BE2C (cell line): ENCODE measurements at regions not wholly inside any gene's neighbourhood (a gene's known extent, or its start where the extent isn't known, plus 50 kb on each side); places are given as distances from the start of the nearest gene placed in this dataset.

Experiments used
- DNase-seq: peaks from one replicate; pipeline ENCODE4 v3.0.0-alpha.2; 2020
- H3K27me3 ChIP-seq: fragments of 250-450 bp; sonication (Bioruptor Pico); 2 replicates; pipeline ENCODE4 v1.5.1; 2020; ENCODE audit warnings: mild to moderate bottlenecking
- H3K36me3 ChIP-seq: fragments of 250-450 bp; sonication (Bioruptor Pico); 2 replicates; pipeline ENCODE4 v1.5.1; 2020; ENCODE audit warnings: mild to moderate bottlenecking
- H3K4me1 ChIP-seq: fragments of 250-450 bp; sonication (Bioruptor Pico); 2 replicates; pipeline ENCODE4 v1.5.1; 2020
- H3K4me3 ChIP-seq: 2 replicates; pipeline ENCODE4 v1.5.1; 2011; ENCODE audit warnings: low read depth, low read length
- H3K9me3 ChIP-seq: fragments of 250-450 bp; sonication (Bioruptor Pico); 2 replicates; pipeline ENCODE4 v1.5.1; 2020
- TF ChIP-seq, protein P1 (sequence below): IDR thresholded peaks from 2 replicates; pipeline ENCODE4 v1.5.1; 2012; ENCODE audit warnings: mild to moderate bottlenecking, low read depth, low read length

DNA sequence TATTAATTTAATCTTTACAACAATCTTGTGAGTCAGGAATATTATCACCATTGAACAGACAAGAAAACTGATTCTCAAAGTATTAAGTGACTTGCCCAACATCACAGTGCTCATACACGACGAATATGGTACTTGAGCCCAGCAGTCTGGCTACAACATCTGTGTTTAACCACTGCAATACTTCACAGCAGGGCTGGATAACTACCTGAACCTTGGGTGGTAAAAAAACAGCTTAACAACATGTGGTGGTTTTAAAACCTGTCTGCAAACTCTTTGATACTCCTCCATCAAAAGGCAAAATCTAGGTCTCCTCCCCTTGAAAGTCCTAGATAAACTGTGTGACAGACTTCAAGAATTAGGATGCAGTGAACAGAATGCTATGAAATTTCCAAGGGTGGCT, 424.6 kb upstream of the CADM1 start:
- no peak overlapping the region for H3K4me3 ChIP-seq
- peaks cover 5% of the 10 kb centered on the region; the same call in 1 of the 2 replicates for H3K4me1 ChIP-seq
- no peaks in the 10 kb centered on the region for H3K36me3 ChIP-seq
- TF ChIP-seq, protein P1, sequence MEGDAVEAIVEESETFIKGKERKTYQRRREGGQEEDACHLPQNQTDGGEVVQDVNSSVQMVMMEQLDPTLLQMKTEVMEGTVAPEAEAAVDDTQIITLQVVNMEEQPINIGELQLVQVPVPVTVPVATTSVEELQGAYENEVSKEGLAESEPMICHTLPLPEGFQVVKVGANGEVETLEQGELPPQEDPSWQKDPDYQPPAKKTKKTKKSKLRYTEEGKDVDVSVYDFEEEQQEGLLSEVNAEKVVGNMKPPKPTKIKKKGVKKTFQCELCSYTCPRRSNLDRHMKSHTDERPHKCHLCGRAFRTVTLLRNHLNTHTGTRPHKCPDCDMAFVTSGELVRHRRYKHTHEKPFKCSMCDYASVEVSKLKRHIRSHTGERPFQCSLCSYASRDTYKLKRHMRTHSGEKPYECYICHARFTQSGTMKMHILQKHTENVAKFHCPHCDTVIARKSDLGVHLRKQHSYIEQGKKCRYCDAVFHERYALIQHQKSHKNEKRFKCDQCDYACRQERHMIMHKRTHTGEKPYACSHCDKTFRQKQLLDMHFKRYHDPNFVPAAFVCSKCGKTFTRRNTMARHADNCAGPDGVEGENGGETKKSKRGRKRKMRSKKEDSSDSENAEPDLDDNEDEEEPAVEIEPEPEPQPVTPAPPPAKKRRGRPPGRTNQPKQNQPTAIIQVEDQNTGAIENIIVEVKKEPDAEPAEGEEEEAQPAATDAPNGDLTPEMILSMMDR, result no peak
- DNase-seq, result no peak
- H3K9me3 ChIP-seq, result no peaks in the 10 kb centered on the region
- no peaks in the 10 kb centered on the region for H3K27me3 ChIP-seq

- TF ChIP-seq, protein P1, result no peak
- DNase-seq, result no peak
- Histone ChIP-seq H3K27me3 (no peaks in the 10 kb centered on the region), H3K36me3 (no peaks in the 10 kb centered on the region), H3K4me1 (no peaks in the 10 kb centered on the region), H3K4me3 (no peak overlapping the region), H3K9me3 (no peaks in the 10 kb centered on the region)
These were observed 423.7 kb upstream of the CADM1 start for GRCh38 chr11:115927823-115928329.

DNA sequence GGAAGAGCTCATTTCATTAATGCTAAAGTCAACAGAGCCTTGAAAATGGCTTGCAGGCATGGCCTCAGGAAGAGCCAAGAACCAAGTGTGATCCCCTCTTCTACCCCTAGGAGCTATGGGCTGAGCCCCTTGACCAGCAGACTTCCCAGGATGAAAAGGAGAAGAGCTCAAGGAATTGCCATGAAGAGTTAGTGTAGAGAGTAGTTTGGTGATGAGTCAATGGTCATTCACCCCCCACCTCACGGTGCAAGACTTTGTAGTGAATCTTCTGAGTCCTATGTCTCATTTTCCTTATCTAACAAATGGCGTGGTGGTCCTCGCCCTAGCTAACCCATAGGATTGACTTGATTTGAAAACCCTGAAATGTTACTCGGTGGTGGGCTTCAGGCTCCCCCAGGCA, 422.4 kb upstream of the CADM1 start:
- Histone ChIP-seq H3K4me1 (no peaks in the 10 kb centered on the region; the same call in none of the 2 replicates), H3K9me3 (no peaks in the 10 kb centered on the region), H3K4me3 (no peak overlapping the region), H3K36me3 (no peaks in the 10 kb centered on the region), H3K27me3 (no peaks in the 10 kb centered on the region)
- DNase-seq, result no peak
- TF ChIP-seq, protein P1, result no peak

DNA sequence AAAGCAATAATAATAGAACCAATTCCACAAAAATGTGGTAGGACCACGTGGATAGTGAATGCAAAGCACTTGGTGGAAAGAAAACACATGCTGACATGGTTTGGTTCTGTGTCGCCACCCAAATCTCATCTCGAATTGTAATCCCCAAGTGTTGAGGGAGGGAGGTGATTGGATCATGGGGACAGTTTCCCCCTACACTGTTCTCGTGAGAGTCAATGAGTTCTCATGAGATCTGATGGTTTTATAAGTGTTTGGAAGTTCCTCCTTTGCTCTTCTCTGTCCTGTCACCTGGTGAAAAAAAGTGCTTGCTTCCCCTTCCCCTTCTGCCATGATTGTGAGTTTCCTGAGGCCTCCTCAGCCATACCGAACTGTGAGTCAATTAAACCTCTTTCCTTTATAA, 421.9 kb upstream of the CADM1 start:
- TF ChIP-seq, protein P1, result no peak
- Histone ChIP-seq H3K9me3 (no peaks in the 10 kb centered on the region), H3K4me3 (no peak overlapping the region), H3K4me1 (no peaks in the 10 kb centered on the region; the same call in none of the 2 replicates), H3K27me3 (no peaks in the 10 kb centered on the region), H3K36me3 (no peaks in the 10 kb centered on the region)
- no peak for DNase-seq

DNA sequence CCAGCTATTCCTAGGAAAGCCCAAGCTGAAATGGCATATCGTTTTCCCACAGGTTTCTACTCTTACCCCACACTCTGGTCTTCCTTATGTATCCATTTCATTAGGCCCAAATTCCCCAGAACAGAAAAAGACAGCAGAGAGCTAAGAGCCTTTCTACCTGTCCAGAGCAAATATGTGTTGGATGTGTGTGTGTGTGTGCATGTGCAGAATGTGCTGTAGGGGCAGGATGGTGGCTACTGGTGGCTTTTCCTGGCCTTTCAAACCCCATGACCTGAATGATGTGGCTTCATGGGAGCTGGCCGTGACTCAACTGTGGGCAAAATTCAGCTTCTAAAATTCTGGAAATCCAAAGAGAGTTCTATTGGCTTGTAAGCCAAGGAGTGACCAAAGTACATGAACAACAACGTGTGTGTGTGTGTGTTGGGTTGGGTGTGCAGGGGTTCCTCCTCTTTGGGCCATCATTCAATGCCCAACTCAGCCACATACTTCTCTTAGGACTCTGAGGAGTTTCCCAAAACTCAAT, 421.4 kb upstream of the CADM1 start:
- Histone ChIP-seq H3K9me3 (no peaks in the 10 kb centered on the region), H3K27me3 (no peaks in the 10 kb centered on the region), H3K4me3 (no peak overlapping the region), H3K36me3 (no peaks in the 10 kb centered on the region), H3K4me1 (peaks cover 2% of the 10 kb centered on the region)
- TF ChIP-seq, protein P1, result no peak
- DNase-seq, result no peak

GRCh38 chr11:115924744-115925567, 420.7 kb upstream of the CADM1 start:
- no peaks in the 10 kb centered on the region for H3K27me3 ChIP-seq
- TF ChIP-seq, protein P1, result no peak
- DNase-seq, result no peak
- H3K36me3 ChIP-seq, result no peaks in the 10 kb centered on the region
- H3K9me3 ChIP-seq, result no peaks in the 10 kb centered on the region
- H3K4me1 ChIP-seq, result peaks cover 4% of the 10 kb centered on the region
- H3K4me3 ChIP-seq, result no peak overlapping the region
